ENCODE measurements at regions not wholly inside any gene's neighbourhood (a gene's known extent, or its start where the extent isn't known, plus 50 kb on each side); places are given as distances from the start of the nearest gene placed in this dataset.
"Not testable (repeated sequence)": the region's sequence is repeated elsewhere in the genome, so short reads cannot be mapped to it uniquely, and the experiment has no call there.

DNA sequence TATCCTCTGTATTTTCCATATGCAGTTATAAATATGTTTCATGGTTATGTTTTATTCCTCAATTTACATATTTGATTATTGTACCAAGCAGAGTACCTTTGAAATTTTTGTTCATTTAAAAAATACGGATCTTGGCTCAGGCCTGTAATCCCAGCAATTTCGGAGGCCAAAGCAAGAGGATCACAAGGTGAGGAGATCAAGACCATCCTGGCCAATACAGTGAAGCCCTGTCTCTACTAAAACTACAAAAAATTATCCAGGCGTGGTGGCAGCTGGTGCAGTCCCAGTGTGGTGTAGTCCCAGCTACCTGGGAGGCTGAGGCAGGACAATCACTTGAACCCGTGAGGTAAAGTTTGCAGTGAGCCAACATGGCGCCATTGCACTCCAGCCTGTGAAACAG lies 251.2 kb upstream of the TPTE start:
- peak in 2 of 10 donors; percentile 9 to 25 for DNase-seq
- intact Hi-C loops (cut with DNase I) = not testable (repeated sequence)

DNA sequence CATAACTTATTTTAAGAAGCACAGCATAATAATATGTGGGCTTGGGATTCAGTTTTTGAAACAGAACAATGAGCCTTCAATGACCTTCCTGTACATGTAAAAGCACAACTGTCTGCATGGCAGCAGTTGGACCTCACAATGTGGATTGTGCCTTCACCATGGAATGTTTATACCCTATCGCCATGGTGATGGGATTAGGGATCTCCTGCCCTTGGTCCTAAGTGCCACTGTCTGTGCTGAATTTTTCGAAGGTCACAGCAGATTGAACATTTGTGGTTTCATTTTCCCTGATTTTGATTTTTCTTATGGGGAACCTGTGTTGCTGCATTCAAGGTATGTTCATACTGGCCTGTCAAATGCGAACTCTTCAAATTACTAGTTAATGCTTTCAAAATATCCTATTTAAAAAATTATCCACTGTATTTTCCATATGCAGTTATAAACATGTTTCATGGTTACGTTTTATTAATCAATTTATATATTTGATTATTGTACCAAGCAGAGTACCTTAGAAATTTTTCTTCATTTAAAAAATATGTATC lies 249.6 kb upstream of the TPTE start:
- intact Hi-C loops (cut with DNase I) = not testable (repeated sequence)
- peak in 2 of 10 donors; percentile 6 to 24 for DNase-seq

DNA sequence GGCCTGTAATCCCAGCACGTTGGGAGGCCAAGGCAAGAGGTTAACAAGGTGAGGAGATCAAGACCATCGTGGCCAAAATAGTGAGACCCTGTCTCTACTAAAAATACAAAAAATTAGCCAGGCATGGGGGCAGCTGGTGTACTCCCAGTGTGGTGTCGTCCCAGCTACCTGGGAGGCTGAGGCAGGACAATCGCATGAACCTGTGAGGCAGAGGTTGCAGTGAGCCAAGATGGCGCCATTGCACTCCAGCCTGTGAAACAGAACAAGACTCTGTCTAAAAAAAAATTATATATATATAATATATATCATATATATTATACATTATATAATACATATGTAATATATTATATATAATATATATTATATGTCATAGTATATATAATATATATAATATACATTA lies 249.2 kb upstream of the TPTE start:
- intact Hi-C loops (cut with DNase I) = no loop called here
- DNase-seq = peak in 3 of 10 donors; percentile 5 to 66 (median 27)

DNA sequence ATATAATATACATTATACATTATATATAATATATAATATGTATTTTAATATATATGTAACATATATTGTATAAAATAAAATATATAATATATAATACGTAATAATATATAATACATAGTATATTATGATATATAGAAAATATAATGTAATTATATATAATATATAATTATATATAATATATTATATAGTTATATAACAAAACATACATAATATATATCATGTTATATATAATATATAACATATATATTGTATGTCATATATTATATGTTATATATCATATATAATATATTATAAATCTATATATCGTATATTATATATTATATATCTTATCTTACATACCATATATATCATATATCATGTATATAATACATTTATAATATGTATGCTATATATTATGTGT lies 248.2 kb upstream of the TPTE start:
- no peak for DNase-seq
- intact Hi-C loops (cut with DNase I) = no loop called here

DNA sequence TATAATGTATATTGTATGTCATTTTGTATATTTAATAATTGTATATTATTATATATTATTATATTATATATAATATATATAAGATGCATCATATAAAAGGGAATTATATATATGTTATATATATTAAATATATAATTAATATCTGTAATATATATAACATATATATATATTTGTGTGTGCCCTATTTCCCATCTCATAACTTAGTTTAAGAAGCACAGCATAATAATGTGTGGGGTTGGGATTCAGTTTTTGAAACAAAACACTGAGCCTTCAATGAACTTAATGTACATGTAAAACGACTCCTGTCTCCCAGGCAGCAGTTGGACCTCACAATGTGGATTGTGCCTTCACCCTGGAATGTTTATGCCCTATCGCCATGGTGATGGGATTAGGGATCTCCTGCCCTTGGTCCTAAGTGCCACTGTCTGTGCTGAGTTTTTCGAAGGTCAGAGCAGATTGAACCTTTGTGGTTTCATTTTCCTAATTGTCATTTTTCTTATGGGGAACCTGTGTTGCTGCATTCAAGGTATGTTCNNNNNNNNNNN lies 247.5 kb upstream of the TPTE start:
- intact Hi-C loops (cut with DNase I) = not testable (repeated sequence)
- DNase-seq = peak in 2 of 10 donors; percentile 15 to 50

Measured in posterior cingulate gyrus (tissue), 11 donors.